B cell (primary cell): ENCODE measurements at regions not wholly inside any gene's neighbourhood (a gene's known extent, or its start where the extent isn't known, plus 50 kb on each side); places are given as distances from the start of the nearest gene placed in this dataset.

Experiments
- EZH2 ChIP-seq: IDR thresholded peaks from 2 replicates; pipeline ENCODE4 v1.6.1; 2012; ENCODE audit warnings: borderline replicate concordance, low read depth, mild to moderate bottlenecking, moderate library complexity, low read length; ENCODE audit not compliant: insufficient read depth, poor library complexity, severe bottlenecking
- TF ChIP-seq, protein P1 (sequence below): fragments of 200-600 bp; IDR thresholded peaks from one replicate; pipeline ENCODE4 v1.8.0; 2022; ENCODE audit warnings: antibody characterized with exemption, mild to moderate bottlenecking

DNA sequence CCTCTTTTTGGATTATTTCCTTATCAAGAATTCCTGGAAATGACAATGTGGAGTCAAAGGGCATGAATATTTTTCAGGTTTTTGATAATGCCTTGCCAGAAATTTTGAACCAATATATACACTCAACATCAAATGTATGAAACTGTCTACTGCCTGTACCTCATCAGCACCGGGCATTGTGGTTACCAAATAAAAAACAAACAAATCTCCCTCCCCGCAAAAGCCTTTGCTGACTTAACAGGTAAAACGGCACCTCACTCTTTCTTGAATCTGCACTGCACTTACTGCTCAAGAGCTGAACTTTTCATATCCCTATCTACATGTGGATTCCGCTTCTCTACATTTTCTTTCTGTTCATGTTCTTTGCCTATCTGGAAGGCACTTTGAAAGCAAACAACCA, 134.5 kb upstream of the PRICKLE2 start:
- TF ChIP-seq, protein P1, sequence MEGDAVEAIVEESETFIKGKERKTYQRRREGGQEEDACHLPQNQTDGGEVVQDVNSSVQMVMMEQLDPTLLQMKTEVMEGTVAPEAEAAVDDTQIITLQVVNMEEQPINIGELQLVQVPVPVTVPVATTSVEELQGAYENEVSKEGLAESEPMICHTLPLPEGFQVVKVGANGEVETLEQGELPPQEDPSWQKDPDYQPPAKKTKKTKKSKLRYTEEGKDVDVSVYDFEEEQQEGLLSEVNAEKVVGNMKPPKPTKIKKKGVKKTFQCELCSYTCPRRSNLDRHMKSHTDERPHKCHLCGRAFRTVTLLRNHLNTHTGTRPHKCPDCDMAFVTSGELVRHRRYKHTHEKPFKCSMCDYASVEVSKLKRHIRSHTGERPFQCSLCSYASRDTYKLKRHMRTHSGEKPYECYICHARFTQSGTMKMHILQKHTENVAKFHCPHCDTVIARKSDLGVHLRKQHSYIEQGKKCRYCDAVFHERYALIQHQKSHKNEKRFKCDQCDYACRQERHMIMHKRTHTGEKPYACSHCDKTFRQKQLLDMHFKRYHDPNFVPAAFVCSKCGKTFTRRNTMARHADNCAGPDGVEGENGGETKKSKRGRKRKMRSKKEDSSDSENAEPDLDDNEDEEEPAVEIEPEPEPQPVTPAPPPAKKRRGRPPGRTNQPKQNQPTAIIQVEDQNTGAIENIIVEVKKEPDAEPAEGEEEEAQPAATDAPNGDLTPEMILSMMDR: no peak
- TF ChIP-seq EZH2: no peak
